GM23248 (cell line): ENCODE measurements at regions not wholly inside any gene's neighbourhood (a gene's known extent, or its start where the extent isn't known, plus 50 kb on each side); places are given as distances from the start of the nearest gene placed in this dataset.

Experiments
- EZH2 ChIP-seq: fragments of 200-600 bp; sonication (generic); IDR thresholded peaks from 2 replicates; pipeline ENCODE4 v1.6.1; 2018; ENCODE audit warnings: antibody characterized with exemption, mild to moderate bottlenecking; ENCODE audit not compliant: insufficient read depth, poor library complexity, severe bottlenecking
- EZH2phosphoT487 ChIP-seq: fragments of 200-600 bp; sonication (generic); IDR thresholded peaks from 2 replicates; pipeline ENCODE4 v1.6.1; 2018; ENCODE audit warnings: antibody characterized with exemption, moderate library complexity, mild to moderate bottlenecking, low read depth; ENCODE audit not compliant: insufficient read depth

DNA sequence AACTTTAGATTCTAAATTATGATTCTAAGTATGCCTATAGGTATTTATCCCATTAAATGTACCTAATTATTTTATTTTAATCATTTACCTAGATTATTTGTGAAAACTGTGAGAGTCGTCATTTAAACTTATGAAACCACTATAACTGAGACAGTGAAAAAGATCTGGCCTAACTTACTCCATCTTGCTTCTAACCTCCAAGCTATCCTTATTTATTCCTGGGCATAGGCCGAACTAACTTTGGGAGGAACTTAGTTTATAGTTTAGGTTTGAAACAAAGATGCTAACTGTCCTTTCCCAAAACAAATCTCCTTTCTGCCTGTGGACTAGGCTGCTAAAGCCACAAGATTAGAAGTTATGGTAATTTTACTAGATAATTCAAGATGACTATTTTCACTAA lies 79.7 kb upstream of the PPP2R5C start:
- no peak for TF ChIP-seq EZH2
- no peak for TF ChIP-seq EZH2phosphoT487
